ENCODE measurements at regions not wholly inside any gene's neighbourhood (a gene's known extent, or its start where the extent isn't known, plus 50 kb on each side); places are given as distances from the start of the nearest gene placed in this dataset.

GRCh38 chr3:76199382-76199781 is 414.0 kb upstream of the ZNF717 start:
- TF ChIP-seq POLR2AphosphoS5 (IDR thresholded peaks at IDR 0.05; ENCODE audit: low read depth), result no peak
- no peak for TF ChIP-seq SPI1 (IDR thresholded peaks at IDR 0.05; ENCODE audit: borderline replicate concordance, low read depth)
- no peak for TF ChIP-seq CTCF (IDR thresholded peaks at IDR 0.05; ENCODE audit: insufficient read depth, low read length)
- no peak for TF ChIP-seq REST (IDR thresholded peaks at IDR 0.05; ENCODE audit: insufficient replicate concordance, low read depth)

Data from HL-60 (cell line).